Keratinocyte (primary cell): ENCODE measurements at regions not wholly inside any gene's neighbourhood (a gene's known extent, or its start where the extent isn't known, plus 50 kb on each side); places are given as distances from the start of the nearest gene placed in this dataset.

Source experiments
- DNase-seq: peaks from one replicate; pipeline ENCODE4 v3.0.0-alpha.2; 2011; ENCODE audit warnings: low read depth, missing footprints, low spot score
- FAIRE-seq: peaks from 2 replicates; lab custom pipeline; 2011; peaks lifted over from hg19 to GRCh38; lab: Jason Lieb, UNC
- H2AFZ ChIP-seq: 2 replicates; pipeline ENCODE4 v1.6.0; 2012; ENCODE audit warnings: low read length, control low read depth, inconsistent platforms; ENCODE audit not compliant: control insufficient read depth
- H3K27ac ChIP-seq: 2 replicates; pipeline ENCODE4 v1.5.1; 2011; ENCODE audit warnings: low read length; ENCODE audit not compliant: control insufficient read depth, insufficient read depth
- H3K27me3 ChIP-seq: 3 replicates; pipeline ENCODE4 v1.6.0; 2011; ENCODE audit warnings: low read length; ENCODE audit not compliant: control insufficient read depth, insufficient read depth; ENCODE audit errors: extremely low read depth
- H3K36me3 ChIP-seq, 2 experiments: 2 replicates in 1 of 2; 3 replicates in 1 of 2; pipeline ENCODE4 v1.5.1; 2011; ENCODE audit warnings: low read length in 2 of 2, mild to moderate bottlenecking in 1 of 2; ENCODE audit not compliant: control insufficient read depth in 2 of 2, insufficient read depth in 2 of 2; ENCODE audit errors: extremely low read depth in 1 of 2
- H3K4me1 ChIP-seq: 3 replicates; pipeline ENCODE4 v1.5.1; 2011; ENCODE audit warnings: low read length; ENCODE audit not compliant: control insufficient read depth, insufficient read depth; ENCODE audit errors: extremely low read depth
- H3K4me2 ChIP-seq: 3 replicates; pipeline ENCODE4 v1.6.0; 2011; ENCODE audit warnings: low read depth, low read length; ENCODE audit not compliant: control insufficient read depth, insufficient read depth; ENCODE audit errors: extremely low read depth
- H3K4me3 ChIP-seq, 3 experiments: fragments of 200-600 bp in 1 of 3; sonication (generic) in 1 of 3; 2 replicates in 2 of 3; 3 replicates in 1 of 3; pipeline ENCODE4 v1.5.1; 2011 to 2016; ENCODE audit warnings: low read length in 3 of 3, mild to moderate bottlenecking in 3 of 3, control low read depth in 2 of 3, inconsistent platforms in 1 of 3, low read depth in 1 of 3, mixed read lengths in 1 of 3, mixed run types in 1 of 3, moderate library complexity in 1 of 3; ENCODE audit not compliant: control insufficient read depth in 2 of 3, insufficient read depth in 2 of 3; ENCODE audit errors: extremely low read depth in 1 of 3
- H3K79me2 ChIP-seq: 2 replicates; pipeline ENCODE4 v1.6.0; 2012; ENCODE audit warnings: low read length; ENCODE audit not compliant: control insufficient read depth, insufficient read depth
- H3K9ac ChIP-seq: 3 replicates; pipeline ENCODE4 v1.6.0; 2011; ENCODE audit warnings: low read length; ENCODE audit not compliant: control insufficient read depth, insufficient read depth; ENCODE audit errors: extremely low read depth
- H3K9me1 ChIP-seq: 3 replicates; pipeline ENCODE4 v1.6.0; 2011; ENCODE audit warnings: low read length; ENCODE audit not compliant: control insufficient read depth, insufficient read depth; ENCODE audit errors: extremely low read depth
- H3K9me3 ChIP-seq: 2 replicates; pipeline ENCODE4 v1.5.1; 2012; ENCODE audit warnings: low read depth, low read length; ENCODE audit not compliant: control insufficient read depth
- H4K20me1 ChIP-seq: 3 replicates; pipeline ENCODE4 v1.6.0; 2011; ENCODE audit warnings: low read length; ENCODE audit not compliant: control insufficient read depth, insufficient read depth; ENCODE audit errors: extremely low read depth
- CTCF ChIP-seq, 3 experiments: IDR thresholded peaks in 1 of 3; conservative IDR thresholded peaks in 1 of 3; optimal IDR thresholded peaks in 1 of 3; 2 replicates in 2 of 3; 3 replicates in 1 of 3; pipeline versions ENCODE3 to v1.5.1; 2011; ENCODE audit warnings: low read length in 3 of 3, mild to moderate bottlenecking in 3 of 3, moderate library complexity in 2 of 3, control low read depth in 1 of 3, inconsistent platforms in 1 of 3; ENCODE audit not compliant: insufficient read depth in 2 of 3; ENCODE audit errors: extremely low read depth in 1 of 3
- EZH2 ChIP-seq: IDR thresholded peaks from one replicate; pipeline ENCODE4 v1.6.1; 2012; ENCODE audit warnings: inconsistent platforms, mild to moderate bottlenecking, low read length, moderate library complexity
- dilution Hi-C: fragments of 300-500 bp; cut with MboI; formaldehyde crosslinking; loops from one replicate; pipeline ENCODE4 v1.7.0; 2020; ENCODE audit warnings: low sequenced_read_pairs; ENCODE audit not compliant: extremely low pct_ligation_motif_present

- H3K27ac ChIP-seq = no peak overlapping the region
- no peaks in the 10 kb centered on the region for H3K36me3 ChIP-seq
- no peak overlapping the region for H3K4me3 ChIP-seq
- no peak for TF ChIP-seq CTCF (optimal IDR thresholded peaks at IDR 0.05 in 1 of 3, IDR thresholded peaks at IDR 0.05 in 1 of 3, conservative IDR thresholded peaks at IDR 0.05 in 1 of 3; ENCODE audit: extremely low read depth in 1 of 3, insufficient read depth in 2 of 3, low read length in 3 of 3)
- no peak for TF ChIP-seq EZH2
- H2AFZ ChIP-seq = no peak overlapping the region
- DNase-seq (no peak), FAIRE-seq (no peak)
- H3K9ac ChIP-seq = no peak overlapping the region
- no peaks in the 10 kb centered on the region for H3K4me1 ChIP-seq
- no peaks in the 10 kb centered on the region for H4K20me1 ChIP-seq
- dilution Hi-C loops = no loop called here
- H3K79me2 ChIP-seq = no peaks in the 10 kb centered on the region
- H3K4me2 ChIP-seq = no peak overlapping the region
- peaks cover 5% of the 10 kb centered on the region for H3K9me3 ChIP-seq
- no peaks in the 10 kb centered on the region for H3K9me1 ChIP-seq
- no peaks in the 10 kb centered on the region for H3K27me3 ChIP-seq
Observed at GRCh38 chr7:53087274-53087673, 51.8 kb downstream of the POM121L12 start.

GRCh38 chr7:53094191-53094590, 58.8 kb downstream of the POM121L12 start:
- DNase-seq = no peak
- H3K9me1 ChIP-seq = no peaks in the 10 kb centered on the region
- dilution Hi-C loops = no loop called here
- no peak overlapping the region for H3K4me3 ChIP-seq
- no peak overlapping the region for H3K27ac ChIP-seq
- no peak for FAIRE-seq
- no peak for TF ChIP-seq EZH2
- no peak for TF ChIP-seq CTCF (optimal IDR thresholded peaks at IDR 0.05 in 1 of 3, IDR thresholded peaks at IDR 0.05 in 1 of 3, conservative IDR thresholded peaks at IDR 0.05 in 1 of 3; ENCODE audit: extremely low read depth in 1 of 3, insufficient read depth in 2 of 3, low read length in 3 of 3)
- H2AFZ ChIP-seq = no peak overlapping the region
- no peaks in the 10 kb centered on the region for H3K36me3 ChIP-seq
- no peaks in the 10 kb centered on the region for H3K27me3 ChIP-seq
- no peak overlapping the region for H3K4me2 ChIP-seq
- H3K4me1 ChIP-seq = no peaks in the 10 kb centered on the region
- no peaks in the 10 kb centered on the region for H4K20me1 ChIP-seq
- no peaks in the 10 kb centered on the region for H3K79me2 ChIP-seq
- H3K9me3 ChIP-seq = no peaks in the 10 kb centered on the region
- H3K9ac ChIP-seq = no peak overlapping the region
